Upper lobe of right lung (tissue), 1 donor: ENCODE measurements at regions not wholly inside any gene's neighbourhood (a gene's known extent, or its start where the extent isn't known, plus 50 kb on each side); places are given as distances from the start of the nearest gene placed in this dataset.

Source experiments
- ATAC-seq: fragments of 200-7000 bp; cut with Tn5 transposase; one replicate; pipeline ENCODE4 v1.9.1; 2020; ENCODE audit warnings: mild to moderate bottlenecking, moderate library complexity
- DNase-seq: peaks from one replicate; pipeline ENCODE4 v3.0.0-alpha.2; 2020
- H3K27ac ChIP-seq: fragments of 200-600 bp; one replicate; pipeline ENCODE4 v1.8.0; 2022
- H3K27me3 ChIP-seq: fragments of 200-600 bp; one replicate; pipeline ENCODE4 v1.8.0; 2022; ENCODE audit warnings: mild to moderate bottlenecking
- H3K36me3 ChIP-seq: fragments of 200-600 bp; one replicate; pipeline ENCODE4 v1.8.0; 2022
- H3K4me1 ChIP-seq: fragments of 200-600 bp; one replicate; pipeline ENCODE4 v1.8.0; 2022
- H3K4me3 ChIP-seq: fragments of 200-600 bp; one replicate; pipeline ENCODE4 v1.8.0; 2022; ENCODE audit warnings: mild to moderate bottlenecking
- H3K9me3 ChIP-seq: fragments of 200-600 bp; one replicate; pipeline ENCODE4 v1.8.0; 2022
- intact Hi-C: fragments of 100-400 bp; cut with DNase I; formaldehyde crosslinking; loops from one replicate; pipeline ENCODE4 v1.11.0; 2022
- TF ChIP-seq, protein P1 (sequence below): fragments of 200-600 bp; IDR thresholded peaks from one replicate; pipeline ENCODE4 v1.8.0; 2022; ENCODE audit warnings: antibody characterized with exemption
- donor health status: DM: no; HTN: yes; CAD: no; lungs with severe emphysema.

GRCh38 chr9:16356196-16356765, 514.2 kb downstream of the BNC2 start:
- DNase-seq (no peak), ATAC-seq (no peak)
- no peaks in the 10 kb centered on the region for H3K27me3 ChIP-seq
- no peak overlapping the region for H3K27ac ChIP-seq
- intact Hi-C loops = no loop called here
- no peaks in the 10 kb centered on the region for H3K36me3 ChIP-seq
- H3K4me1 ChIP-seq = no peaks in the 10 kb centered on the region
- TF ChIP-seq, protein P1, sequence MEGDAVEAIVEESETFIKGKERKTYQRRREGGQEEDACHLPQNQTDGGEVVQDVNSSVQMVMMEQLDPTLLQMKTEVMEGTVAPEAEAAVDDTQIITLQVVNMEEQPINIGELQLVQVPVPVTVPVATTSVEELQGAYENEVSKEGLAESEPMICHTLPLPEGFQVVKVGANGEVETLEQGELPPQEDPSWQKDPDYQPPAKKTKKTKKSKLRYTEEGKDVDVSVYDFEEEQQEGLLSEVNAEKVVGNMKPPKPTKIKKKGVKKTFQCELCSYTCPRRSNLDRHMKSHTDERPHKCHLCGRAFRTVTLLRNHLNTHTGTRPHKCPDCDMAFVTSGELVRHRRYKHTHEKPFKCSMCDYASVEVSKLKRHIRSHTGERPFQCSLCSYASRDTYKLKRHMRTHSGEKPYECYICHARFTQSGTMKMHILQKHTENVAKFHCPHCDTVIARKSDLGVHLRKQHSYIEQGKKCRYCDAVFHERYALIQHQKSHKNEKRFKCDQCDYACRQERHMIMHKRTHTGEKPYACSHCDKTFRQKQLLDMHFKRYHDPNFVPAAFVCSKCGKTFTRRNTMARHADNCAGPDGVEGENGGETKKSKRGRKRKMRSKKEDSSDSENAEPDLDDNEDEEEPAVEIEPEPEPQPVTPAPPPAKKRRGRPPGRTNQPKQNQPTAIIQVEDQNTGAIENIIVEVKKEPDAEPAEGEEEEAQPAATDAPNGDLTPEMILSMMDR = no peak
- H3K4me3 ChIP-seq = no peak overlapping the region
- no peaks in the 10 kb centered on the region for H3K9me3 ChIP-seq

- Histone ChIP-seq H3K27ac (no peak overlapping the region), H3K36me3 (no peaks in the 10 kb centered on the region), H3K4me1 (no peaks in the 10 kb centered on the region), H3K4me3 (no peak overlapping the region), H3K9me3 (no peaks in the 10 kb centered on the region), H3K27me3 (no peaks in the 10 kb centered on the region)
- DNase-seq (no peak), ATAC-seq (no peak)
- TF ChIP-seq, protein P1 = no peak
- intact Hi-C loops = no loop called here
Measured at GRCh38 chr9:16357828-16358227, 512.6 kb downstream of the BNC2 start.

- intact Hi-C loops = no loop called here
- Histone ChIP-seq H3K4me3 (no peak overlapping the region), H3K4me1 (no peaks in the 10 kb centered on the region), H3K36me3 (no peaks in the 10 kb centered on the region), H3K27me3 (no peaks in the 10 kb centered on the region), H3K27ac (no peak overlapping the region), H3K9me3 (no peaks in the 10 kb centered on the region)
- DNase-seq (no peak), ATAC-seq (no peak)
- TF ChIP-seq, protein P1 = no peak
Measured at GRCh38 chr9:16358751-16359150, 511.7 kb downstream of the BNC2 start.
